GM19025 (cell line): ENCODE measurements at regions not wholly inside any gene's neighbourhood (a gene's known extent, or its start where the extent isn't known, plus 50 kb on each side); places are given as distances from the start of the nearest gene placed in this dataset.
"Not testable (repeated sequence)": the region's sequence is repeated elsewhere in the genome, so short reads cannot be mapped to it uniquely, and the experiment has no call there.

Experiments used
- ATAC-seq: cut with Tn5 transposase; IDR thresholded peaks from one replicate; pipeline ENCODE4 v1.9.1; 2021; ENCODE audit warnings: mild to moderate bottlenecking, low read depth, moderate library complexity; ENCODE audit not compliant: unreplicated experiment

DNA sequence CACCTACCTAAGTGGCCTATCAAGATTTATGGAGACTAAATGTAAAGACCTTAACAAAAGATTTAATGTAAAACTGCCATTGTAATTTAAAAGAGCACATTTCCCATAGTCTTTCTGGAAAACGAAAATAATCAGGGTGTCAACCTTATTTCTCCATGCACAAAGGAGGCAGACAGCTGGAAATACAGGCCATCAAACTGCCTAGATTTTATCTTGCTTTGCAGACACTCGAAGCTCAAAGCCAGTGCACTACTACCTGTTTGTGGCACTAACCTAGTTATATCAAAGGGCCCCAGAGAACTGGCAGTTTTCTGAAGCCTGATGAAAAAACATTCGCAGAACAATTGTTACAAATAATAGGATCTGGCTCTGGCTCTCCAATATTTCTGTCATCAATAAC is 863.9 kb downstream of the STPG2 start:
- ATAC-seq: no peak

DNA sequence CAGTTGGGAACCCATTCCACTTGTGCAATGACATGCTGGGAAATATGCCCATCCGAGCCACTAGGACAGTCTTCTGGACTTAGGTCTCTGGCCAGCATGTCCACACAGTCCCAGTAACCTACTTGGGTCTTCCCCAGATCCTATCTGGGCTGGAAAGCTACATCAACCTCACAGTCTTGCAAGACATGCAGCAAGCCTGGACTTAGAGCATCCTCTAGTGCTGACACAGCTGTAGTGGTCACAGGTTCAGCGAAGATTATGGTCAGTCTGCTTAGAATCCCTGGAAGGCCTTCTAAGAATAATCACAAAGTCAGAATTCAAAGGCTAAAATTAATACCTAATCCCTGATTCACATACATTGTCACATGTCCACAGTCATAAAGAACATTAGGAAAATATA is 842.7 kb downstream of the STPG2 start:
- no peak for ATAC-seq

DNA sequence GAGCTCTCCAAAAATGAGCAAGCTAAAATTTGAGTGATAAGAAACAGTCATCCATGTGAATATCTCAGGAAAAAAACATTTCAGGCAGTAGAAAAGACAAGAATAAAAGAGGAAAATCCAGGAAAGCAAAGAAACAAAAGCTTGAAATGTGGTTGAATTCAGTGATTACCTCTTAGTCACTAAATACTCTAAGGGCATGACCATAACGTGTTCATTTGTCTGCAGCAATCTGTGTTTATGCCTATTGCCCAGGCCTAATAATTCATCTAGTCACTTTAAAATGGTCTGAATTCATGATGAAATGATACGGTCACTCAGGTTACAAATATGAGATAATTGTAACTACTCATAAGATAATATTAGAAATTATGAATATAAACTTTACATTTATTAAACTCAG is 837.9 kb downstream of the STPG2 start:
- ATAC-seq: no peak

DNA sequence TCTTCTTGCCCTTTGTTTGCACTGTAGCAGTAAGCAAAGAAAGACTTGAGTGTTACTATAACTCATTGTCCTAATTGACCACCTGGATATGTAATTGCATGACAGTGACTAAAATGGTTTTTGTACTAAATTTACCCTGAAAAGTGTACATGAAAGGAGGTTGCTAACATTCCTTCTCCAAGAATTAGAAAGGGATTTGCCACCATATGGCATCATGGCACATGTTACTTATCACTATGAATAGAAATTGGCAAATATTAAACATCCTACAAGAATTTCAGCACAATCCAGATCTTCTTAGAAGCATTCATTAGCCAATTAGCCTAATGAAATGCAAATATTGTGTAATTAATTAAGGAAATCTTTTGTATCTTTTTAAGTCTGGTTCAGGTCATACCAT is 834.2 kb downstream of the STPG2 start:
- ATAC-seq: no peak

DNA sequence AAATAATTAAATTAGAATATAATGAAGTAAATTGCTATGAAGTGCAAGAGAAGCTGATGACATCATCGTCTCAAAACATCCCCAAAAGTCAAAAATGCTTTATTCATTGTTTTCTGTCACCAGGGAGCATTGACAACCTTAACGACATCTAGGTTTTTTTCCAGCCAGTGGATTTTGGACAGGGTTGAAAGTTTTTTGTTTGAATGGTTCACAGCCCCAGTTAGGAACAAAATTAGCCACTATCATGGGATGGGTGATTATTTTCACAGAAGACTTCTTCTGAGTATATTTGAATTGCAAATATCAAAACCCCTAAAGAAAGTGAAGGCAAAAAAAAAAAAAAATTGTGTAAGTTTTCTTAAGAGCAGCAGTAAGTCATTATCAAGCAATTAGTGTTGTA is 826.1 kb downstream of the STPG2 start:
- no peak for ATAC-seq

DNA sequence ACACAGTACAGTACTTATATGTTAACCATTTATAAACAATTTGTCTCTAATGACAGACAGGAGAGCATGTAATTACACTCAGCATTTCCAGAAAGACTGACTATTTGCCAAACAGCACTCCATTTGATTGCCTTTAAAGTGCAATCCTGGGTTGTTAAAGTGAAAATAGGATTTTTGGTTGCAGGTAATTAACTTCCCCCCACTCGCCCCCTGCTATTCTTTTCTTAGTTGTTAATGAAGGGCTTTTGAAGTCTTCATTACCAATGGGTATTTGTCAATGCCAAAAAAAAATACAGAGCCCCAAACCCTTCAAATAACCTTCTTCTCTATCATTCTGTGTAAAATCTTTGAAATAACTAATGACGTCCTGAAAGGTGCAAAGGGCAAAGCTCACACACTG is 825.6 kb downstream of the STPG2 start:
- no peak for ATAC-seq

DNA sequence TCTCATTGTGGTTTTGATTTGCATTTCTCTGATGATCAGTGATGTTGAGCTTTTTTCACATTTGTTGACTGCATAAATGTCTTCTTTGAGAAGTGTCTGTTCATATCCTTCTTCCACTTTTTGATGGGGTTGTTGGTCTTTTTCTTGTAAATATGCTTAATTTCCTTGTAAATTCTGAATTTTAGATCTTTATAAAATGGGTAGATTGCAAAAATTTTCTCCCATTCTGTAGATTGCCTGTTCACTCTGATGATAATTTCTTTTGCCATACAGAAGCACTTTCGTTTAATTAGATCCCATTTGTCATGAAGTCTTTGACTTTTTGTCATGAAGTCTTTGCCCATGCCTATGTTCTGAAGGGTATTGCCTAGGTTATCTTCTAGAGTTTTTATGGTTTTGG is 817.5 kb downstream of the STPG2 start:
- ATAC-seq: not testable (repeated sequence)

DNA sequence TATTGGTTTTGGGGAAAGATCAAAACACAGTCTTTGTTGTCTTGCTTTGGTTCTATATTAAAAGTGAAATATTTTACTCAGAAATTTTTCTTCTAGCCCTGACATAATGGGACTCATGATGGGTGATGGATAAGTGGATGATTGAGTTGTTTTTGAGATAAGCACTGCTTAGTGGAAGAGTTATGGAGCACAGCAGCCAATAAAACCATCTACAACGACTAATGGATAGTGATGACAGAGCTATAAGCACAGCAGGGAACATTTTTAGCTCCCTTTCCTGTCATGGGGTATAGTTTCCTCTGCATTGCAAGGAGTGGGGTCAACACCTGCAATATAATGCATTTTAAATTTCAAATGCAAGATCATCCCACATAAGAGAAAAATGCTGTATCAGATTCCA is 812.4 kb downstream of the STPG2 start:
- ATAC-seq: no peak

DNA sequence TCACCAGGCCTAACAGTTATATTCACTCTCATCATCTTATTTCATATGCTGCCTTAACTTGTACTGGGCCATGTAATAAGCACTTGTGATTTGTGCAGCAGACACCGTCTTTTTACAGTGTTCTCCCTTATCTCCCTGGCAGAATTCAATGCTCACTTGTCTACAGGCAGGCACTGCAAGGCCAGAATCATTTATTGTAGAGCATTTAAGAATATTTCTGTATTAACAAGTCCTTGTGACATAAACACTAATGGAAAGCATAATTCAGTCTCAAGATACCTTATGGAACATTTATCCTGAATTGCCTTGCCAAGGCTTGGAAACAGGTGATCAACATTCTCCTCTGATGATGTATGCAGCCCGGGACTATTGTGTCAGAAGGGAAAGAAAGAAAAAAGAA is 808.9 kb downstream of the STPG2 start:
- no peak for ATAC-seq

DNA sequence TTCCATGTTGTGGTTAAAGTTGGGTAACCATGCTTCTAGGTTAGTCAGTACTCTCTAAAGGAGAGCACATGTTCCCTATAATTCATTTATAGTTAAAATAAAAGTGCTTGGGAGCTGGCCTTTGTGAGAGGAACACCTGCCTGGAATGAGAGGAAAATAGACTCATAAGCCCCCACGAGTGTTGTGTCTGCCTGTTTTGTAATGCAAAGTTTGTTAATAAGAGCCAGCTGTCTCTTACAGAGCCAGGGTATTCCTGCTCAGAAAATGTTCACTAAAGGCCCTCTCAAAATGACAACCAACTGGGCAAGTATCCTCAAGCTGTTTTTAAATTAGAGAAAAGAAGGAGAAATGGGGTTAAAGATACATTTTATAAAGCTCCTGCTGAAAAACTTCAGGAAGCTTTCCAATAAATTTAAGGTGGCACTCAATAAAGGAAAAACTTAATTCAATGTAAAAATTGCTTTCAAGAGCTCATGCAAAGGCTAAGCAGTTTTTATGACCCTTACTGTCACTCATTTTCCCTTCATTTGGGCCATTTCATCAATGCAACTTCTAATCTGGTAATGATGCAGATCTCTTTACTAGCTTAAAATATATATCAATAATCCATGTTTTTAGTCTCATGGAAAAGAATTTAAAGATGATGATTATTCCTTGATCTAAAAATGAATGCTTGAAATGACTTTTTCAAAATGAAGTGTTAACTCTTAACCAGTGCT is 793.6 kb downstream of the STPG2 start:
- no peak for ATAC-seq

DNA sequence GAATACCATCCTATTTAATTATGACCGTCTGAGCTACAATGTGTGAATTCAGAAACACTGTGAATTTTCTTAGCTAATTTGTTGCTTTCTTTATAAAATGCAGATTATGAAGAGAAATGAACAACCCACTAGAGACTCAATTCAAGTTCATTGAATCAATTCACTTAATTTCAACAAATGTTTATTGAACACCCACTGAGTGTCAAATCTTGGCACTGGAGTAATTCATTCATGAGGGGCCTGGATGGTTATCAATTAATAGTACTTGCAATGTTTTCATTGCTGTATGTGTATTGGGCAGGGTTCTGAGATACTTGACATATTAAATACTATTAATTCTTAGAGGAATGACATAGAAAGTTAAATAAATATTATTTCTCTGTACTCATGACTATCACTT is 789.4 kb downstream of the STPG2 start:
- no peak for ATAC-seq

DNA sequence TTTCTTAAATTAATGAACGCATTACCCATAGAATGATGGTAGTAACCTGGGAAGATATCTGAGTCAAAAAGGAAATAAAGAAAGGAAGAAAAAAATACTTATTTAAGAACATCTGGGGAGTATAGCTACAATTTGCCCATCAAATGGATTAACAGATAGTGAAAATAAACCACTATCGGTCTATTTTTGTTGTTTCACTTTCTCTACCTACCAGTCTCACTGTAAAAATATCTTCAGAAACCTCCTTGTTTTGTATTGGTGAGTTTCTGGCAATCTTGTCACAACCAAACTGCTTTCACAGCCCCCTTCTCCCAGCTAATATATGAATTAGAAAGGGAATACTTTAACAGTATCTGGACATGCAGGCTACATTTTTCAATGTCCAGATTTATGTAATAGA is 783.5 kb downstream of the STPG2 start:
- ATAC-seq: no peak

DNA sequence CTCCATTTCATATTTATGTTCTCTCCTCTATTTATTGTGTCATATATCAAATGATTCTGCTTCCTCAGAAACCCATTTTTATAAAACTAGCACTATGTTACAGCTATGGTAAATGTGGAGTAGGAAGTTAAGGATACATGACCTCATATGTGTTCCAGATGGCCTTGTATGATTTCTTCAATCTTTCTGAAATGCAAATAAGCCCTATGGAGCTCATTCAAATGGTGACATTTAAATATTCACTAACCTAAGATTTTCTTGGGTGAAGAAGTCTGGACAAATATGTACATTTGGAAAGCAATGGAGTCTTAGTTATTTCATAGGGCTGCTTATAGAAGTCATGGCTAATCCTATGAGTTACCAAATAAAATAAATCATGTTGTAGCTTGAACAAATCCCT is 782.5 kb downstream of the STPG2 start:
- no peak for ATAC-seq

DNA sequence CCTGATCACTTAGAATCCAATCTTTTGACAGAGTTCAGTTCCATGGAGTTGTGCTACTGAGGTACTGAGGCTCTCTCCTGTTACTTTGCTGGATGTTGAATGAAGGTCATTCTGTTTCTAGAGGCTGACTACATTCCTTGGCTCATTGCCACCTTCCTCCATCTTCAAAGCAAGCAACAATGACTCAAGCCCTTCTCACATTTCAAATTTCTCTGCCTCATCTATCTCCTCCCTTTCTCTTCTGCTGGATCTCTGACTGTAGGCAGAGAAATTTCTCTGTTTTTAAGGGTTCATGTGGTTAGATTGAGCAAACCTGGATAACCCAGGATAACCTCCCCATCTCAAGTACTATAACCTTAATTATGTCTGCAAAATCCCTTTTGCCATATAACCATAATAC is 775.4 kb downstream of the STPG2 start:
- no peak for ATAC-seq

DNA sequence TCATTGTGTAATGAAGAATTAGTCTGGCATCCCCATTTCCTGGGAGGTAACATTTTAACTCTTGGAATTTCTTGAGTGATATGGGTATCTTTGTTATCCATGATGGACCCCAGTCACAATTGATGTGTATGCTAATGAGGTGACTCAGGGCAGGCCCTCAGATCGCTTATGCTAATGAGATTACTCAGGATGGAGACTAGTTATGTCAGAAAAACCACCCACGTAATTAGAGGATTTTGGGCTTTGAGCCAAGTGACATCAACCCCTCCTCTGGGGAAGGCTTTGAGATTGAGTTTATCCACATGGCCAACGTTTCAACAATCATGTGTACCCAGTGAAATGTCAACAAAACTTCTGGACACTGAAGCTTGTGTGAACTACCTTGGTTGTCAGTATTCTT is 772.7 kb downstream of the STPG2 start:
- ATAC-seq: no peak

DNA sequence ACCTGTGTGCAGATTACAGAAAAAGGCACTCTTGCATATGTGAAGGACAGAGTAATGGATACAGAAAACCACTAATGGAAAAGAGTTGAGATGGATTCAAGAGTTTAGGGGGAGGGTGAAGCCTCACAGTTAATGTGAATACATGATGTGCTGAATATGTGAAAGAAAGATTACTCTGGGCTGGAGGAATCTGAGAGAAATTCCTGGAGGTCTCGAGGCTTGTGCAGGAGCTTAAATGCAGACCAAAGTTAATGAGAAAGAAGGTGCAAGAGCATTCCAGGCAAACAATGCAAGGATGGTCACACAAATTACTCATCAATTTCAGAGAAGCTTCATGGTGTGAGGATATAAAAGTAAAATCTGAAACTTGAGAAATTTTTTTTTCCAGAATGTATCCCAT is 768.8 kb downstream of the STPG2 start:
- no peak for ATAC-seq

DNA sequence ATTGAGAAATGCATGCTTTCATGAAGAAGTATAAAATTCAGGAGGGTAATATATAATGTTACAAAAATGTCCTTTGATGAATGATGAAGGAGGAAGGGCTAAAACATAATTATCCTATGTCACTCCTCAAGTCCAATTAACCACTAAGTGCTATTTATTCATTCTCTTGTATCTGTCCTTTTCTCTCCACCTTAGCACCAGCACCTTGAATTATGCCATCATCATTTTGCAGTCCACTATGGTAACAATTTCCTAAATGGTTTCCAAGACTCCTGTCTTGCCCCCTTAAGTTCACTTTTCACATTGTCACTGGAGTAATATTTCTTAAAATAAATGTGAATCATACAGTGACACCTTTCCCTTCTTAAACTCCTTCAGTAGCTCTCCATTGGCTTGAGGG is 756.3 kb downstream of the STPG2 start:
- ATAC-seq: no peak

DNA sequence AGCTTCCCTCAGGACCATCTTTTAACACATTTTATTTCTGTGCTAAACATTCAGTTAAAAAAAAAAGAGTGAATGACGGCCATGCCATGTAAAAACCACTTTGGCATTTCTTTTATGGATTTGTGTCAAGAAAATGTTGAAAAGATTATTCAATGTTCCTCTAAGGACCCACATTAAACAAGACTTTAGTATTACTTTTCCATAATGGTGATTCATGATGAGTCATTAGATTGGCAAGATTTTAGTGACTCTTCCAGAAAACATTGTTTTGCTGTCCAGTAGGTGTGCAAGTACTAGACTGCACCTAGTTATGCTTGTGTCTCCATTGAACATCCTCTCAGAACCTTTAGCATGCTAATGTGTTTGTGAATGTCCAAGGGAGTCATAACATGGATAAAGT is 748.6 kb downstream of the STPG2 start:
- ATAC-seq: no peak

DNA sequence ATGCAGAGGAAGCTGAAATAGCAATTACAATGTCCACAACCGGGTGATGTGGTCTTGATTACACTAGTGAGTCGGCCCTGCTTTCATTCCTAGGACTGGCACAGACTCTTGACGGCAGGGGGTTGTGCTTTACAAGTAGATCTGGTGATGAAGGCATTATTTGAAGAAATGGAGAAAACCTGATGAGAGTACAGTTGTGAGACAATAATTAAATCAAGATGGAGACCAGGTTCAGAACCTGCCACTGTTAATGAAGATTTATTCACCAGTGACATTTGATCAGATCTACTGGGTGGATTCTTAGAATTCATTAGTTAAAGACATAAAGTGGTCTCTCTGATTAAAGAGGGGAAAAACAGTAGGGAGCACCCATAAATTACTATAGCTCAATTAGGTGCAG is 747.2 kb downstream of the STPG2 start:
- ATAC-seq: no peak

DNA sequence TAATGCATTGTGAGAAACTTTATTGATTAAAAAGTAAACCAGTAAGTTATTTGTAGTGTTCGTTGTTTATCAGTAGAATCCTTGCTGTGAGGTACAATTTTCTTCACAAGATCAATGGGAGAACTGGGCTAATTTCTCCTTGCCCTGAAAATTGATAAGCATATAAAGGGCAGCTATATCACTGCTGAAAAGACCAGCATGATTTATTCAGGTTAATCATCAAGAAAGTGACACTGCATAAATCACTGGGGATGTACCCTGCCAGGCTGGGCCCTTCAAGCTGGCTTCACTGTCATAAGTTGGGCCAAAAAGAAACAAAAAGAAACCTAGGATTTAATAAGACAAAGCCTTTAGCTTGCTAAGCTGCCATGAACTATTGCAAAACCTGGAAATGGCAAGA is 746.7 kb downstream of the STPG2 start:
- ATAC-seq: no peak

DNA sequence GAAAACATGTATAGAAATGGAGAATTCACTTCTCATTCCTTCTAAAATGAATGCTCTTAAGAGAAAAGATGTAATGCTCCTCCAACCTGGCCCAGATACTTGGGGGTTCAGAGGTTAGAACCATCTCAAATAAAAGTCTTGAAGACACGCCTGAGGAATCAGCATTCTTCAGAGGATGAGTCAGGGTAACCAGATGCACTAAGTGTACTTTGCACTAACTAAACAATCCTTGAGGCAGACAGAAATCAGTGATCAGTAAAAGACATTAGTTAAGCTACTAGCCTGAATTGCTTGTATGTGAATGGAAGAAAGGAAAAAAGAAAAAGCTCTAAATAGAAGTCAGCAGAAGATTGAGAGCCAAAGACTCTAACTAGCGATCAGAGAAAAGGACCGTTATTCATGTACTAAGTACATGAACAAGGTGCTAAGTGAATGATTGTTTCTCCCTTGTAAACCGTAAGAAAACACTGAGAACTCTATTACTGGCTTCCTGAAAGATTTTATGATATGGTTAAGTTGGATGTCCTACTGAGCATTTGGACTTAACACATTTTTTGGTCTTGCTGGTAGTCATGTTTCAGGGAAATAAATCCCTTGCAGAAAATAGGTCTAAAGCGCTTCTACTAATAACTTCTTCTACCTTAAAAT is 738.3 kb downstream of the STPG2 start:
- no peak for ATAC-seq

DNA sequence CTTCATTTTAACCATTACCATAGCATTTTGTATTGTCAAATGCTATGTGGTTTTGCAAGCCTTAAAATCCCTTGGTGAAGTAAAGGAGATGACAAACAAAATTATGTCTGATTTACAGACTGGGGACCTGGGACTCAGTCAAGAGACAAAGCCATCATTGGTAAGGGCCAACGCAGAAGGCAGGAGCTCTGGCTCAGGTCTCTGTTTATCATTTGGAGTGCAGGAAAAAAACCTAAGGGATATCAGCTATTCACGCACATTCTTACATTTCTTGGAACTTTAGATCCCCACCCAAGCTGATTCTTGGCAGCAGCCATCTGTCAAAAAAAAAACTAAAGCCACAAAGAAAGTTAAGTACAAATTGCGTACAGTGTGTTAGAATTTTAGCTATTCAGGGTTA is 731.9 kb downstream of the STPG2 start:
- ATAC-seq: no peak

DNA sequence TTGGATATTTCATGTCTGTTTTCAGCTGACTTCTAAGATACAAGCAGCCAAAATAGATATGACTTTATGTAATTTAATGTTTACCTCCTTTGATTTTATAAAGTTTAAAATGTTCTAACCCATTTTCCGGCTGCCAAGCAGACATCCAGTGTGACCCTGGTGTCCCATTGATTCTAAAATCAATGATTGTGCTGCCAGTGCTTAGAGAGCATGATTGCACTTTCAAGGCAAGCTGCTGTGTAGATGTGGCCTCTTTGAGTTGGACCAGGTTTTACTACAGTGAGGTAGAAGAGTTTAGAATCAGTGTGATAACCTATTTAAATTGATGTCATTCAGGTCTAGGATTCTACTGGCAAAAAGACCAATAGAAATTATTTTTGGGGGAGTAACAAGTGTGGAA is 730.9 kb downstream of the STPG2 start:
- no peak for ATAC-seq
